ENCODE measurements at regions not wholly inside any gene's neighbourhood (a gene's known extent, or its start where the extent isn't known, plus 50 kb on each side); places are given as distances from the start of the nearest gene placed in this dataset.

GRCh38 chr17:27217631-27218030, 76.3 kb upstream of the WSB1 start:
- Mint-ChIP-seq H3K4me3 (ENCODE audit: unreplicated experiment) (no peak overlapping the region), H3K27me3 (ENCODE audit: low read depth, unreplicated experiment) (peaks cover 16% of the 10 kb centered on the region), H3K27ac (ENCODE audit: unreplicated experiment) (no peak overlapping the region), H3K9me3 (ENCODE audit: unreplicated experiment) (peaks cover 4% of the 10 kb centered on the region), H3K36me3 (ENCODE audit: low read depth, unreplicated experiment) (no peaks in the 10 kb centered on the region), H3K4me1 (ENCODE audit: low read depth, unreplicated experiment) (no peaks in the 10 kb centered on the region)
- DNase-seq (ENCODE audit: low read depth) (no peak), FAIRE-seq (no peak)
- Histone ChIP-seq H3K36me3 (ENCODE audit: insufficient read depth, low read length) (no peaks in the 10 kb centered on the region), H2AFZ (ENCODE audit: low read depth, low read length) (no peak overlapping the region), H4K20me1 (ENCODE audit: insufficient read depth, low read length) (no peaks in the 10 kb centered on the region), H3K9ac (ENCODE audit: low read length) (no peak overlapping the region), H3K4me2 (ENCODE audit: low read length) (no peak overlapping the region), H3K4me3 (ENCODE audit: insufficient read depth, low read depth, low read length) (no peak overlapping the region), H3K27ac (ENCODE audit: low read depth, low read length) (no peak overlapping the region), H3K4me1 (ENCODE audit: insufficient read depth, low read length) (no peaks in the 10 kb centered on the region), H3K79me2 (ENCODE audit: insufficient read depth, low read length) (no peaks in the 10 kb centered on the region), H3K27me3 (ENCODE audit: insufficient read depth, low read length) (peaks cover 3% of the 10 kb centered on the region), H3K9me3 (ENCODE audit: insufficient read depth, low read depth, low read length) (no peaks in the 10 kb centered on the region)
- TF ChIP-seq CTCF (IDR thresholded peaks at IDR 0.05; ENCODE audit: insufficient read depth, low read depth, low read length) (no peak), EZH2 (IDR thresholded peaks at IDR 0.05; ENCODE audit: insufficient read depth, low read length) (no peak)

- Mint-ChIP-seq H3K4me3 (ENCODE audit: unreplicated experiment) (no peak overlapping the region), H3K9me3 (ENCODE audit: unreplicated experiment) (peaks cover 4% of the 10 kb centered on the region), H3K4me1 (ENCODE audit: low read depth, unreplicated experiment) (no peaks in the 10 kb centered on the region), H3K36me3 (ENCODE audit: low read depth, unreplicated experiment) (no peaks in the 10 kb centered on the region), H3K27ac (ENCODE audit: unreplicated experiment) (no peak overlapping the region), H3K27me3 (ENCODE audit: low read depth, unreplicated experiment) (peaks cover 16% of the 10 kb centered on the region)
- Histone ChIP-seq H3K79me2 (ENCODE audit: insufficient read depth, low read length) (no peaks in the 10 kb centered on the region), H4K20me1 (ENCODE audit: insufficient read depth, low read length) (no peaks in the 10 kb centered on the region), H3K4me1 (ENCODE audit: insufficient read depth, low read length) (no peaks in the 10 kb centered on the region), H3K9ac (ENCODE audit: low read length) (no peak overlapping the region), H3K27me3 (ENCODE audit: insufficient read depth, low read length) (peaks cover 3% of the 10 kb centered on the region), H3K27ac (ENCODE audit: low read depth, low read length) (no peak overlapping the region), H3K9me3 (ENCODE audit: insufficient read depth, low read depth, low read length) (no peaks in the 10 kb centered on the region), H3K36me3 (ENCODE audit: insufficient read depth, low read length) (no peaks in the 10 kb centered on the region), H3K4me2 (ENCODE audit: low read length) (no peak overlapping the region), H3K4me3 (ENCODE audit: insufficient read depth, low read depth, low read length) (no peak overlapping the region), H2AFZ (ENCODE audit: low read depth, low read length) (no peak overlapping the region)
- DNase-seq (ENCODE audit: low read depth) (no peak), FAIRE-seq (no peak)
- TF ChIP-seq EZH2 (IDR thresholded peaks at IDR 0.05; ENCODE audit: insufficient read depth, low read length) = no peak
- no peak for TF ChIP-seq CTCF (IDR thresholded peaks at IDR 0.05; ENCODE audit: insufficient read depth, low read depth, low read length)
These were observed 75.9 kb upstream of the WSB1 start for GRCh38 chr17:27218041-27218440.

DNA sequence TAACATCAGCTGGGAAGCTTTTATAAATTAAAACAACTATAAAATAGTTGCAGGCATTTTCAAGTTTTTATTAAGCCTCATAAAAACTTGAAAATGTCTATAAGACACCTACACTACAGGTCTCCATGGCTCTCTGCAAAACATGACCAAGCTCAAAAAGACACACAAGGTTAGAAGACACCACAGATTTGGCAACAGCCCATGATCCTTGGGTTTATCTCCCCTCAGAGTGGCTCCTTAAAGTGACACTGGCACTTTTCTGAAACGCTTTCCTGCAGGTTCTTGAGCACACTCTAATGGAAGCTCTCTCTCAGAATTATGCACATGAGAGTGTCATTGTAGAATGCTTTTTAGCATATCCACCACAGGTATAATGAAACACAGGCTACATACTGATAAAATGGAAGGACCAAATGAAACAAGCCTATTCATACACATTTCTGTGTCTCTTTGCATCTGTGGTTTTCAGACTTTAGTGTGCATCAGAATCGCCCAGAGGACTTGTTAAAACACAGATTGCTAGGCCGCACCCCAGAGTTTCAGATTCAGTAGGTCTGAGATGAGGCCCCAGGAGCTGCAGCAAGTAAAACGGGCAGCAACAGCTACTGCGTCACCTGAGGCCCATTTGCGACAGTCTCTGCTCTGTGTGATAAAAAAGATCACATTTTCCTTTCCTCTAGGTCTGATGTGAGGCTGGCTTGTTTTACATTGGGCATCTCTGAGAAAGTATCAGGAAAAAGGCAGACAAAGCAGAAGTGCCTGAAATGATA, 75.0 kb upstream of the WSB1 start:
- no peak for FAIRE-seq
- no peaks in the 10 kb centered on the region for H3K36me3 Mint-ChIP-seq (ENCODE audit: low read depth, unreplicated experiment)
- Histone ChIP-seq H3K9ac (ENCODE audit: low read length) (no peak overlapping the region), H3K4me2 (ENCODE audit: low read length) (no peak overlapping the region), H3K27me3 (ENCODE audit: insufficient read depth, low read length) (peaks cover 3% of the 10 kb centered on the region), H3K4me3 (ENCODE audit: insufficient read depth, low read depth, low read length) (no peak overlapping the region), H3K4me1 (ENCODE audit: insufficient read depth, low read length) (no peaks in the 10 kb centered on the region), H3K27ac (ENCODE audit: low read depth, low read length) (no peak overlapping the region), H4K20me1 (ENCODE audit: insufficient read depth, low read length) (no peaks in the 10 kb centered on the region), H2AFZ (ENCODE audit: low read depth, low read length) (no peak overlapping the region), H3K79me2 (ENCODE audit: insufficient read depth, low read length) (no peaks in the 10 kb centered on the region), H3K36me3 (ENCODE audit: insufficient read depth, low read length) (no peaks in the 10 kb centered on the region), H3K9me3 (ENCODE audit: insufficient read depth, low read depth, low read length) (no peaks in the 10 kb centered on the region)
- H3K9me3 Mint-ChIP-seq (ENCODE audit: unreplicated experiment) = no peaks in the 10 kb centered on the region
- TF ChIP-seq CTCF (IDR thresholded peaks at IDR 0.05; ENCODE audit: insufficient read depth, low read depth, low read length) (no peak), EZH2 (IDR thresholded peaks at IDR 0.05; ENCODE audit: insufficient read depth, low read length) (no peak)
- no peak overlapping the region for H3K4me3 Mint-ChIP-seq (ENCODE audit: unreplicated experiment)
- peaks cover 10% of the 10 kb centered on the region for H3K27me3 Mint-ChIP-seq (ENCODE audit: low read depth, unreplicated experiment)
- DNase-seq (ENCODE audit: low read depth) = no peak
- no peak overlapping the region for H3K27ac Mint-ChIP-seq (ENCODE audit: unreplicated experiment)
- no peaks in the 10 kb centered on the region for H3K4me1 Mint-ChIP-seq (ENCODE audit: low read depth, unreplicated experiment)
